ENCODE measurements at regions not wholly inside any gene's neighbourhood (a gene's known extent, or its start where the extent isn't known, plus 50 kb on each side); places are given as distances from the start of the nearest gene placed in this dataset.

- TF ChIP-seq, protein P1, sequence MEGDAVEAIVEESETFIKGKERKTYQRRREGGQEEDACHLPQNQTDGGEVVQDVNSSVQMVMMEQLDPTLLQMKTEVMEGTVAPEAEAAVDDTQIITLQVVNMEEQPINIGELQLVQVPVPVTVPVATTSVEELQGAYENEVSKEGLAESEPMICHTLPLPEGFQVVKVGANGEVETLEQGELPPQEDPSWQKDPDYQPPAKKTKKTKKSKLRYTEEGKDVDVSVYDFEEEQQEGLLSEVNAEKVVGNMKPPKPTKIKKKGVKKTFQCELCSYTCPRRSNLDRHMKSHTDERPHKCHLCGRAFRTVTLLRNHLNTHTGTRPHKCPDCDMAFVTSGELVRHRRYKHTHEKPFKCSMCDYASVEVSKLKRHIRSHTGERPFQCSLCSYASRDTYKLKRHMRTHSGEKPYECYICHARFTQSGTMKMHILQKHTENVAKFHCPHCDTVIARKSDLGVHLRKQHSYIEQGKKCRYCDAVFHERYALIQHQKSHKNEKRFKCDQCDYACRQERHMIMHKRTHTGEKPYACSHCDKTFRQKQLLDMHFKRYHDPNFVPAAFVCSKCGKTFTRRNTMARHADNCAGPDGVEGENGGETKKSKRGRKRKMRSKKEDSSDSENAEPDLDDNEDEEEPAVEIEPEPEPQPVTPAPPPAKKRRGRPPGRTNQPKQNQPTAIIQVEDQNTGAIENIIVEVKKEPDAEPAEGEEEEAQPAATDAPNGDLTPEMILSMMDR (IDR thresholded peaks at IDR 0.05) = no peak
- TF ChIP-seq EP300 (IDR thresholded peaks at IDR 0.05) (no peak), POLR2A (IDR thresholded peaks at IDR 0.05) (no peak)
These were observed 53.9 kb upstream of the GRM7 start for GRCh38 chr3:6806991-6807390.
